C4-2B (cell line): ENCODE measurements at regions not wholly inside any gene's neighbourhood (a gene's known extent, or its start where the extent isn't known, plus 50 kb on each side); places are given as distances from the start of the nearest gene placed in this dataset.

Experiments
- H3K27ac ChIP-seq: fragments of 450-650 bp; 2 replicates; pipeline ENCODE4 v1.5.1; 2017
- CTCF ChIP-seq: fragments of 450-650 bp; conservative IDR thresholded peaks from 2 replicates; pipeline ENCODE4 v1.5.1; 2017; ENCODE audit warnings: mild to moderate bottlenecking
- ZFX ChIP-seq: fragments of 450-650 bp; IDR thresholded peaks from 2 replicates; pipeline ENCODE4 v1.6.1; 2017

DNA sequence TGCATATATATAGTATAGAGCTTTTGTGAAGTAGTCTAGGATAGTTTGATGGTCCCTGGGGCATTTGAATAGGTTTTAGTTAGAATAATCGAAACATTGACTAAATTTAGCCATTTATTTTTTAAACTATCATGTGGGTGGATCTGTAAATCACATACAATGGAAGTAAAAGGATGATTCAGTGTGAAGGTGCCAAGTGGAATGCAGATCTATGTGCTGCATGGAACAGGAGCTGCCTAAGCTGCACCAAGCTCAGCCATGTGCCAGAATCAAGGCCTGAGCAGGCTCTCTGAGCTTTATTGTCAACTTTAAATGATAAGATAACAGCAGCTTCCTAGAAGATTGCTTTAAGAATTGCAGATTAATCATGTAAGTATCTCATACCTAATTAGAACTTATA lies 1996.2 kb upstream of the PIK3C3 start:
- H3K27ac ChIP-seq, result no peak overlapping the region
- no peak for TF ChIP-seq CTCF
- TF ChIP-seq ZFX, result no peak

GRCh38 chr18:39952816-39953215 lies 2002.2 kb upstream of the PIK3C3 start:
- no peak overlapping the region for H3K27ac ChIP-seq
- no peak for TF ChIP-seq ZFX
- no peak for TF ChIP-seq CTCF

DNA sequence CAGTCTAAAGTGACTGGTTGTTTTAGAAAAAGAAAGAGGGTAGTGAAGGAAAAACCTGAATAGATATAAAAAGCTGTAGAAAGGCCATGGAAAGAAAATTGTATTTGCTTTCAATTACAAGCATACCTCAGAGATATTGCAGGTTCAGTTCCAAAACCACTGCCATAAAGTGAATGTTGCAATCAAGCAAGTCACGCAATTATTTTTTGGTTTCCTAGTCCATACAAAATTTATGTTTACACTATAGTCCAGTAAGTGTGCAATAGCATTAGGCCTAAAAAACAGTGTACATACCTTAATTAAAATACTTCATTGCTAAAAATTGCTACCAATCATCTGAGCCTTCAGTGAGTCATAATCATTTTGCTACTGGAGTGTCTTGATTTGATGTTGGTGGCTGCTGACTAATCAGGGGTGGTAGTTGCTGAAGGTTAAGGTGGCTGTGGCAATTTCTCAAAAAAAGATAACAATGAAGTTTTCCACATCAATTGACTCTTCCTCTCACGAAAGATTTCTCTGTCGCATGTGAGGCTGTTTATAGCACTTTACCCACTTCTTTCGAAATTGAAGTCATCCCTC lies 2003.8 kb upstream of the PIK3C3 start:
- TF ChIP-seq ZFX (no peak), CTCF (no peak)
- no peak overlapping the region for H3K27ac ChIP-seq

DNA sequence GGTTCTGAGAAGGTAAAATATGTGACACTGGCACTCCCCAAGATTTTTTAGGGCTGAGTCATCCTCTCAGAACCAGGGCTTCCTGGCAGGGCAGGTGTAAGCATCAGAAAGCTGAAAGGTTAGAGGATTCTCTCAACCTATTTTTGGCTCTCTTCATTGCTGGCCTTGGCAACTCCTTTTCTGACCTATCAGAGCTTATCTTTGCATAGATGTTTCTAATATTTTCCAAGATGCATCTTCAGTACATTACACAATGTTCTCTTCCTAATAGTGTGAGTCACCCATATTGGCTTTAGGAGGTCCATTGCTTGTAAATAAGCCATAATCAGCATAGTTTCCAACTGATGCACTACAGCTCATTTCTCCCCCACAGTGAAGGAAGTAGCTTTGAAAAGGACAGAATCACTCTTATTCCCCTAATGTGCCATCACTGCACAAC lies 2008.4 kb upstream of the PIK3C3 start:
- no peak overlapping the region for H3K27ac ChIP-seq
- TF ChIP-seq CTCF (no peak), ZFX (no peak)

DNA sequence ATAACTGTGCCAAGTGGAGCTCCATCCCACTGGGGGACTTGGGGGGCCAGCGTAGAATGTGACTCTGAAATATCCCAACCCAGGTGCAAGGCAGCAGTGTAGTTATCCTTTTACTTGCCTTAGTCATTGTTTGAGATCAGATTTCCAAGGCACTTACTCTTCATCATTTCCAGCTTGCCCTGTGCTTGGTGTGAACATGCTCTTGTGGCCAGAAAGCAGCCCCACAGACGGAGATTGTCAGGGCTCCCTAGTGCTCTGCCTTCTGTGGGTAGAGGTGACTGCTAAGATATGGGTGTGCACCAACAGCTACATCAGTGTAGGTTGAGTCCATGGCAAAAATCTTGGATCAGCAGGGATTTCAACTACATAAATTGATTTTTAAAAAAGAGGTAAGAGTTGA lies 2010.0 kb upstream of the PIK3C3 start:
- TF ChIP-seq CTCF (no peak), ZFX (no peak)
- H3K27ac ChIP-seq, result no peak overlapping the region

DNA sequence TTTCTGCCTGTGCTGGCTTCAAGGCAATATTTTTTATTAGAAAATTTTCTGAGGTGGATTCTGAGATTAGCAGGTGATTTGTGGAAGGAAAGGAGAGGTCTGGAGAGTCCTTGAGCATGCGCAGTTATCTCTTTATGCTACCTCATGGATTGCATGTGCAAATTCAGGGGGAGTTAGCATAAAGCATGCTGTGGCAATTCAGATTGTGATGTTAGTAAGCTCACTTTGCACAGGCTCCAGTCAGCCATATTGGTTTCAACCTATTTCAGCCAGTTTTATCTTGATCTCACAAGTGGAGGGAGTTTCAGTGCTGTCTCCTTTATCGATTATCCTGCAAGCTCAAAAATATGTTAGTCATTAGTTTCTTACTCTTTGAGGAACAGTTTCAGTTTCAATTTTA lies 2012.3 kb upstream of the PIK3C3 start:
- no peak overlapping the region for H3K27ac ChIP-seq
- TF ChIP-seq CTCF, result no peak

DNA sequence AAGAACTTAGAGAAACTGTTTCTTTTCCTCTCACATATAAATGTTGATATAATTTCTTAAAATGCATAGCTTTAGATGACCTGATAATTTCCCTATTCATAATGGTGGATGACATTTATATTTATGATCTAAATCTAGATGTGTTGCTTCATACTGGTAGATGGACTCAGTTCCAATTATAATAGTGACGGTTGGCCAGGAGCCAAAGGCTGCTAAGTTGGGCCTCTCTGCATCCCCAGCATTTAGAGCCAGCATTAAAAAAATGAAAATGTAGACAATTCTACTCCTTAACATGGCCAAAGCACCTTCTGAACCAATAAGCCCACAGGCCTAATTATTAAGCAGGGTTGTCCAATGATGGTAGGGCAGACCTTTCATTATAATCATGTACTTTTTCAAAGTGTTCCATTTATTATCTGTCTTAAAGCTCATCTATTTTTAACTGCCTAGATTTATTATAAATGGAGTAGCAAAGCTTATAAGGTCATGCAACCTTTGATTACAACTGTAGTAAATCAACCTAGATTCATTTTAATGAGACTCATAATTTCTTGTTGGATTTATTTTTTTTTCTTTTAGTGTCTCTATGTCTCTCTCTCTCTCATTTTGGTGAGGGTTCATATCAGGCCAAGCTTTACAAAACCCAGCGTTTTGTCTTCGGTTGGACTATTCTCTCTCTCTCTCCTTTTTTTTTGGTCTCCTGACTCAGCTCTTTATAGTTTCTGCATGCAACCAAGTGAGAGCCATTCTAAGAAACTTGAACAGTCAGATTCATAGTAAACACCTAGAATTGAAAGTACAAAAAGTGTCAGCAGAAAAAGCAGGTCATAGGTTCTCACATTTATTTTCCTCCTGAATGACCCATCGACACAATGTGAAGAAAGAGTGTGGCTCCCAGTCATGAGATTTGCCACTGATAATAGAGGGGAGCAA lies 2016.1 kb upstream of the PIK3C3 start:
- H3K27ac ChIP-seq, result no peak overlapping the region
- TF ChIP-seq CTCF, result no peak
- no peak for TF ChIP-seq ZFX
